22Rv1 (cell line): ENCODE measurements at regions not wholly inside any gene's neighbourhood (a gene's known extent, or its start where the extent isn't known, plus 50 kb on each side); places are given as distances from the start of the nearest gene placed in this dataset.

Source experiments
- CTCF ChIP-seq: fragments of 450-650 bp; IDR thresholded peaks from 2 replicates; pipeline ENCODE4 v1.5.1; 2017; ENCODE audit warnings: mild to moderate bottlenecking
- ZFX ChIP-seq: fragments of 450-650 bp; IDR thresholded peaks from 2 replicates; pipeline ENCODE4 v1.6.1; 2017; ENCODE audit warnings: antibody characterized with exemption, borderline replicate concordance

DNA sequence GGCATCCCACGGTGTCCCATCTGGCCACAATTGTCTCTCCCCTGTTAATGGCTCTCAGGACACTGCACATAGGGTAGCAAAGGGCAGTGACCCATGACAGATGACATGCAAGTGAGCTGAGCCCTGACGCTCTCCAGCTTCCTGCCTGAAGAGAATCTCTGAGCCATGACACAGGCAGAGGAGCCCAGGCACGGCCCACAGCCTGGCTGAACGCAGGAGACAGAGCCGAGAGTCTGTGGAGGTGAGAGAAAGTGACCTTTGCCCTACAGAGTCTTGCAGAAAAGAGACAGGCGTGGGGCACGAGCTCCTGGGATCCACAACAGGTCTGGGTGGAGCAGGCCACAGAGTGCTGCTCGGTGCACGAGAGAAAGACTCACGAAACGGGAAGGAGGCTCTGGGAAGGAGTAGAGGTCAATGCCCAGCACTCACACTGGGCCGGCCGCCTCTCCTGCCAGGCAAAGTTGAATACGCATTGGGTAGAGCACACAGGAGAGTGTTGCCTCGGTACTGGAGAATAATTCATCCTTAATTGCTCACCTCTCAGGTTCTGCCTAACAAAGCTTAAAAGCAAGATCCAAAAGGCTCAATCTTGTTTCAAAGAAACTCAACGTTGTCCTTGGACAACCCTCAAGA lies 90.3 kb downstream of the MRPL36 start:
- TF ChIP-seq CTCF: no peak
- no peak for TF ChIP-seq ZFX
